ENCODE measurements at regions not wholly inside any gene's neighbourhood (a gene's known extent, or its start where the extent isn't known, plus 50 kb on each side); places are given as distances from the start of the nearest gene placed in this dataset.

DNA sequence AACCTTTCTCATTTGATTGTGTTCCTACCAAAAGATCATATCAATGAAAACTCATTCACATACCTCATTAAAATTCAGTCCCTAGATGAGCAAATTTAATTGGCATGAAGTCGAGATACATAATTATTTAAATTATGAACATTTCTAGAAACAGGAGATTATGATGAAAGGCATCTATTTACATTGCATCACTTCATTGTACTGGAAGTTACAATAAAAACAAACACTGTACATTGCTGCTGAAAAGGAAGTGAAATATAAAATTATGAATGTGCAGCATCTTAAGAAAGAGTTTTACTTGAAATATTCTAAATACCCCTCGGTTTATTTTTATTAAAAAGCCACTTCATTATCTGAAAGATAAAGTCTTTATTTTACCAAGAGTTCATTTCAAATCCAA is 163.4 kb upstream of the ZNF385D start:
- no peaks in the 10 kb centered on the region for H3K9me1 ChIP-seq (ENCODE audit: control insufficient read depth, insufficient read depth, low read length)
- WGBS (ENCODE audit: insufficient coverage, low coverage, missing lambda C conversion rate): 0% methylated on average over 2 of the region's 2 CpGs
- no peak overlapping the region for H3K9ac ChIP-seq (ENCODE audit: insufficient read depth in 1 of 2, low read depth in 2 of 2, low read length in 2 of 2)
- POLR2A ChIA-PET: no interaction called here
- H2AFZ ChIP-seq (ENCODE audit: low read depth, low read length): no peak overlapping the region
- no peak for TF ChIP-seq RBBP5 (IDR thresholded peaks at IDR 0.05; ENCODE audit: borderline replicate concordance, insufficient read depth, low read length, poor library complexity, severe bottlenecking)
- TF ChIP-seq ZNF41 (CRISPR knock-in tag; conservative IDR thresholded peaks at IDR 0.05): no peak
- no peak for TF ChIP-seq HCFC1 (IDR thresholded peaks at IDR 0.05; ENCODE audit: low read depth, low read length)
- no peak for TF ChIP-seq PCBP2 (IDR thresholded peaks at IDR 0.05; ENCODE audit: low read depth, low read length, poor library complexity, severe bottlenecking)
- FAIRE-seq (no peak), DNase-seq (ENCODE audit: extremely low read depth in 1 of 4, low spot score in 3 of 4) (no peak), ATAC-seq (no peak)
- no peaks in the 10 kb centered on the region for H3K79me2 ChIP-seq (ENCODE audit: control insufficient read depth, insufficient read depth, low read length)
- no TSS peak for BruUV-seq (replicated peaks)
- no peak overlapping the region for H3K4me3 ChIP-seq
- H3K4me2 ChIP-seq (ENCODE audit: insufficient read depth, low read length): no peak overlapping the region
- H3K9me3 ChIP-seq (replicated peaks; ENCODE audit: control insufficient read depth, insufficient read depth, low read depth, low read length): no peaks in the 10 kb centered on the region
- intact Hi-C loops (cut with micrococcal nuclease) (no loop called here), in situ Hi-C loops (cut with MboI) (no loop called here)
- no peaks in the 10 kb centered on the region for H4K20me1 ChIP-seq (replicated peaks; ENCODE audit: control insufficient read depth, insufficient read depth, low read length)
- H3K36me3 ChIP-seq (ENCODE audit: control insufficient read depth, insufficient read depth, low read length): no peaks in the 10 kb centered on the region
- no peaks in the 10 kb centered on the region for H3K4me1 ChIP-seq (replicated peaks in 1 of 2; ENCODE audit: control insufficient read depth in 2 of 2, insufficient read depth in 2 of 2, low read length in 2 of 2)
- no peak overlapping the region for H3K27ac ChIP-seq (ENCODE audit: extremely low read depth, low read depth, low read length)
- no peaks in the 10 kb centered on the region for H3K27me3 ChIP-seq (ENCODE audit: control insufficient read depth in 2 of 2, insufficient read depth in 2 of 2, low read length in 2 of 2)
- CTCF ChIA-PET (ENCODE audit: low intra/inter-chr PET ratio): no interaction called here

GRCh38 chr3:21919383-21919782 is 168.4 kb upstream of the ZNF385D start:
- BruUV-seq (replicated peaks): no TSS peak
- no peak overlapping the region for H3K4me3 ChIP-seq
- H3K4me1 ChIP-seq (replicated peaks in 1 of 2; ENCODE audit: control insufficient read depth in 2 of 2, insufficient read depth in 2 of 2, low read length in 2 of 2): no peaks in the 10 kb centered on the region
- H3K27me3 ChIP-seq (ENCODE audit: control insufficient read depth in 2 of 2, insufficient read depth in 2 of 2, low read length in 2 of 2): no peaks in the 10 kb centered on the region
- intact Hi-C loops (cut with micrococcal nuclease) (no loop called here), in situ Hi-C loops (cut with MboI) (no loop called here)
- no peak overlapping the region for H3K9ac ChIP-seq (ENCODE audit: insufficient read depth in 1 of 2, low read depth in 2 of 2, low read length in 2 of 2)
- FAIRE-seq: no peak
- H3K79me2 ChIP-seq (ENCODE audit: control insufficient read depth, insufficient read depth, low read length): no peaks in the 10 kb centered on the region
- H4K20me1 ChIP-seq (replicated peaks; ENCODE audit: control insufficient read depth, insufficient read depth, low read length): no peaks in the 10 kb centered on the region
- no peak overlapping the region for H3K27ac ChIP-seq (ENCODE audit: extremely low read depth, low read depth, low read length)
- ChIA-PET POLR2A (no interaction called here), CTCF (ENCODE audit: low intra/inter-chr PET ratio) (no interaction called here)
- ATAC-seq: no peak
- DNase-seq (ENCODE audit: extremely low read depth in 1 of 4, low spot score in 3 of 4): no peak
- 3% methylated on average over 2 of the region's 2 CpGs for WGBS (ENCODE audit: insufficient coverage, low coverage, missing lambda C conversion rate)
- no peaks in the 10 kb centered on the region for H3K9me1 ChIP-seq (ENCODE audit: control insufficient read depth, insufficient read depth, low read length)
- H3K9me3 ChIP-seq (replicated peaks; ENCODE audit: control insufficient read depth, insufficient read depth, low read depth, low read length): no peaks in the 10 kb centered on the region
- no peak overlapping the region for H3K4me2 ChIP-seq (ENCODE audit: insufficient read depth, low read length)
- H3K36me3 ChIP-seq (ENCODE audit: control insufficient read depth, insufficient read depth, low read length): no peaks in the 10 kb centered on the region
- H2AFZ ChIP-seq (ENCODE audit: low read depth, low read length): no peak overlapping the region
- no peak for TF ChIP-seq SRSF9 (IDR thresholded peaks at IDR 0.05; ENCODE audit: borderline replicate concordance, low read depth, low read length)
- TF ChIP-seq SMARCE1 (IDR thresholded peaks at IDR 0.05): no peak
- no peak for TF ChIP-seq ZNF12 (CRISPR knock-in tag; IDR thresholded peaks at IDR 0.05)
- TF ChIP-seq MXI1 (IDR thresholded peaks at IDR 0.05; ENCODE audit: low read depth, low read length): no peak
- no peak for TF ChIP-seq NFIC (IDR thresholded peaks at IDR 0.05)
- TF ChIP-seq, protein P1, sequence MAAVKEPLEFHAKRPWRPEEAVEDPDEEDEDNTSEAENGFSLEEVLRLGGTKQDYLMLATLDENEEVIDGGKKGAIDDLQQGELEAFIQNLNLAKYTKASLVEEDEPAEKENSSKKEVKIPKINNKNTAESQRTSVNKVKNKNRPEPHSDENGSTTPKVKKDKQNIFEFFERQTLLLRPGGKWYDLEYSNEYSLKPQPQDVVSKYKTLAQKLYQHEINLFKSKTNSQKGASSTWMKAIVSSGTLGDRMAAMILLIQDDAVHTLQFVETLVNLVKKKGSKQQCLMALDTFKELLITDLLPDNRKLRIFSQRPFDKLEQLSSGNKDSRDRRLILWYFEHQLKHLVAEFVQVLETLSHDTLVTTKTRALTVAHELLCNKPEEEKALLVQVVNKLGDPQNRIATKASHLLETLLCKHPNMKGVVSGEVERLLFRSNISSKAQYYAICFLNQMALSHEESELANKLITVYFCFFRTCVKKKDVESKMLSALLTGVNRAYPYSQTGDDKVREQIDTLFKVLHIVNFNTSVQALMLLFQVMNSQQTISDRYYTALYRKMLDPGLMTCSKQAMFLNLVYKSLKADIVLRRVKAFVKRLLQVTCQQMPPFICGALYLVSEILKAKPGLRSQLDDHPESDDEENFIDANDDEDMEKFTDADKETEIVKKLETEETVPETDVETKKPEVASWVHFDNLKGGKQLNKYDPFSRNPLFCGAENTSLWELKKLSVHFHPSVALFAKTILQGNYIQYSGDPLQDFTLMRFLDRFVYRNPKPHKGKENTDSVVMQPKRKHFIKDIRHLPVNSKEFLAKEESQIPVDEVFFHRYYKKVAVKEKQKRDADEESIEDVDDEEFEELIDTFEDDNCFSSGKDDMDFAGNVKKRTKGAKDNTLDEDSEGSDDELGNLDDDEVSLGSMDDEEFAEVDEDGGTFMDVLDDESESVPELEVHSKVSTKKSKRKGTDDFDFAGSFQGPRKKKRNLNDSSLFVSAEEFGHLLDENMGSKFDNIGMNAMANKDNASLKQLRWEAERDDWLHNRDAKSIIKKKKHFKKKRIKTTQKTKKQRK (IDR thresholded peaks at IDR 0.05; ENCODE audit: borderline replicate concordance, low read depth, low read length): no peak
- no peak for TF ChIP-seq RBM14 (IDR thresholded peaks at IDR 0.05; ENCODE audit: borderline replicate concordance, insufficient read depth, low read depth, low read length)
- TF ChIP-seq, protein P2, sequence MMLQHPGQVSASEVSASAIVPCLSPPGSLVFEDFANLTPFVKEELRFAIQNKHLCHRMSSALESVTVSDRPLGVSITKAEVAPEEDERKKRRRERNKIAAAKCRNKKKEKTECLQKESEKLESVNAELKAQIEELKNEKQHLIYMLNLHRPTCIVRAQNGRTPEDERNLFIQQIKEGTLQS (IDR thresholded peaks at IDR 0.05): no peak
- TF ChIP-seq, protein P2 (CRISPR knock-in tag; conservative IDR thresholded peaks at IDR 0.05): no peak
- no peak for TF ChIP-seq ZKSCAN1 (IDR thresholded peaks at IDR 0.05; ENCODE audit: low read depth, low read length)
